GM21786 (cell line): ENCODE measurements at regions not wholly inside any gene's neighbourhood (a gene's known extent, or its start where the extent isn't known, plus 50 kb on each side); places are given as distances from the start of the nearest gene placed in this dataset.
"Not testable (repeated sequence)": the region's sequence is repeated elsewhere in the genome, so short reads cannot be mapped to it uniquely, and the experiment has no call there.

Experiments used
- ATAC-seq: cut with Tn5 transposase; IDR thresholded peaks from one replicate; pipeline ENCODE4 v1.9.1; 2021; ENCODE audit not compliant: unreplicated experiment

GRCh38 chr3:190990898-190991297 lies 128.4 kb upstream of the GMNC start:
- ATAC-seq, result no peak

GRCh38 chr3:190989218-190989617 lies 126.7 kb upstream of the GMNC start:
- ATAC-seq, result no peak

GRCh38 chr3:190988102-190988501 lies 125.6 kb upstream of the GMNC start:
- no peak for ATAC-seq

- ATAC-seq, result no peak
These were observed 122.2 kb upstream of the GMNC start for GRCh38 chr3:190984502-190985244.

- ATAC-seq, result peak; percentile 83
These were observed 121.4 kb upstream of the GMNC start for GRCh38 chr3:190983875-190984274.

- no peak for ATAC-seq
These were observed 111.3 kb upstream of the GMNC start for GRCh38 chr3:190973771-190974170.

GRCh38 chr3:190972840-190973270 lies 110.4 kb upstream of the GMNC start:
- no peak for ATAC-seq

- ATAC-seq, result no peak
These were observed 109.7 kb upstream of the GMNC start for GRCh38 chr3:190972196-190972595.

GRCh38 chr3:190970560-190970959 lies 108.1 kb upstream of the GMNC start:
- ATAC-seq, result no peak

GRCh38 chr3:190968616-190969015 lies 106.1 kb upstream of the GMNC start:
- no peak for ATAC-seq

- not testable (repeated sequence) for ATAC-seq
These were observed 102.4 kb upstream of the GMNC start for GRCh38 chr3:190964931-190965330.

GRCh38 chr3:190959077-190959476 lies 96.6 kb upstream of the GMNC start:
- ATAC-seq, result no peak

GRCh38 chr3:190941694-190942260 lies 79.3 kb upstream of the GMNC start:
- no peak for ATAC-seq

- ATAC-seq, result not testable (repeated sequence)
These were observed 72.1 kb upstream of the GMNC start for GRCh38 chr3:190934616-190935015.

GRCh38 chr3:190926619-190927018 lies 64.1 kb upstream of the GMNC start:
- ATAC-seq, result no peak

GRCh38 chr3:190912736-190913135 lies 50.2 kb upstream of the GMNC start:
- no peak for ATAC-seq
